IMR-90 (cell line): ENCODE measurements at regions not wholly inside any gene's neighbourhood (a gene's known extent, or its start where the extent isn't known, plus 50 kb on each side); places are given as distances from the start of the nearest gene placed in this dataset.

ENCODE experiments used
- ATAC-seq: fragments of 200-7000 bp; cut with Tn5 transposase; 2 replicates; pipeline ENCODE4 v1.9.1; 2020; ENCODE audit warnings: low read depth, mild to moderate bottlenecking, moderate library complexity
- BruUV-seq: library from RNA; stranded (reverse); fragments of 400-500 nt; replicated peaks from 2 replicates; lab custom pipeline; 2021; lab: Mats Ljungman, UMichigan
- CTCF ChIA-PET: fragments of 300-600 bp; formaldehyde crosslinking; extraction: SDS; loops from one replicate; lab custom pipeline; 2021; ENCODE audit warnings: antibody characterized with exemption; lab: Yijun Ruan, JAX
- POLR2A ChIA-PET: fragments of 300-600 bp; sonication (Branson Sonifier 250); formaldehyde crosslinking; loops from one replicate; lab custom pipeline; 2022; ENCODE audit warnings: antibody characterized with exemption; ENCODE audit not compliant: unreplicated experiment; lab: Charles Lee
- DNase-seq: peaks from one replicate; pipeline ENCODE4 v3.0.0; 2013
- H2AFZ ChIP-seq: replicated peaks from 2 replicates; pipeline ENCODE3; 2013; ENCODE audit warnings: low read length, mild to moderate bottlenecking; ENCODE audit not compliant: poor library complexity
- H2AK5ac ChIP-seq: 2 replicates; pipeline ENCODE4 v1.6.1; 2013; ENCODE audit warnings: low read depth, low read length, inconsistent platforms
- H2AK9ac ChIP-seq: replicated peaks from 2 replicates; pipeline ENCODE3; 2013; ENCODE audit warnings: mild to moderate bottlenecking, low read depth, low read length, moderate library complexity; ENCODE audit not compliant: poor library complexity
- H2BK120ac ChIP-seq: 2 replicates; pipeline ENCODE4 v1.6.1; 2013; ENCODE audit warnings: low read depth, low read length, inconsistent platforms
- H2BK15ac ChIP-seq: 3 replicates; pipeline ENCODE4 v1.6.1; 2013; ENCODE audit warnings: low read depth, low read length, inconsistent platforms
- H2BK20ac ChIP-seq: 2 replicates; pipeline ENCODE4 v1.6.1; 2013; ENCODE audit warnings: low read depth, mild to moderate bottlenecking, inconsistent platforms, low read length, moderate library complexity
- H2BK5ac ChIP-seq: 2 replicates; pipeline ENCODE4 v1.6.1; 2013; ENCODE audit warnings: mild to moderate bottlenecking, low read depth, low read length, inconsistent platforms; ENCODE audit not compliant: poor library complexity, severe bottlenecking
- H3K14ac ChIP-seq: replicated peaks from 2 replicates; pipeline ENCODE4 v1.6.1; 2013; ENCODE audit warnings: low read depth, low read length, inconsistent platforms
- H3K18ac ChIP-seq: 2 replicates; pipeline ENCODE4 v1.6.1; 2013; ENCODE audit warnings: low read depth, low read length, control low read depth
- H3K23ac ChIP-seq: 2 replicates; pipeline ENCODE4 v1.6.1; 2013; ENCODE audit warnings: low read depth, low read length, inconsistent platforms
- H3K27ac ChIP-seq: 2 replicates; pipeline ENCODE4 v1.5.1; 2013; ENCODE audit warnings: mild to moderate bottlenecking, control low read depth, low read length; ENCODE audit not compliant: insufficient read depth
- H3K27me3 ChIP-seq: 2 replicates; pipeline ENCODE4 v1.6.1; 2013; ENCODE audit warnings: low read length; ENCODE audit not compliant: control insufficient read depth, insufficient read depth
- H3K36me3 ChIP-seq: 2 replicates; pipeline ENCODE4 v1.6.1; 2013; ENCODE audit warnings: low read length, mixed read lengths; ENCODE audit not compliant: control insufficient read depth, insufficient read depth
- H3K4ac ChIP-seq: 2 replicates; pipeline ENCODE4 v1.6.1; 2013; ENCODE audit warnings: low read depth, low read length, inconsistent platforms
- H3K4me1 ChIP-seq: 2 replicates; pipeline ENCODE4 v1.6.1; 2013; ENCODE audit warnings: low read length, mixed read lengths; ENCODE audit not compliant: control insufficient read depth, insufficient read depth
- H3K4me2 ChIP-seq: 2 replicates; pipeline ENCODE4 v1.6.1; 2013; ENCODE audit warnings: low read depth, mild to moderate bottlenecking, control low read depth, low read length, moderate library complexity
- H3K4me3 ChIP-seq: 2 replicates; pipeline ENCODE4 v1.5.1; 2013; ENCODE audit warnings: low read depth, mild to moderate bottlenecking, control low read depth, low read length, moderate library complexity; ENCODE audit not compliant: insufficient read depth
- H3K56ac ChIP-seq: 2 replicates; pipeline ENCODE4 v1.6.1; 2013; ENCODE audit warnings: low read length, inconsistent platforms; ENCODE audit not compliant: insufficient read depth; ENCODE audit errors: extremely low read depth
- H3K79me1 ChIP-seq, 2 experiments: 2 replicates each; pipeline ENCODE4 v1.6.1; 2013; ENCODE audit warnings: low read length in 2 of 2, inconsistent platforms in 1 of 2, low read depth in 1 of 2
- H3K9ac ChIP-seq: 2 replicates; pipeline ENCODE4 v1.6.1; 2013; ENCODE audit warnings: low read depth, low read length, control low read depth
- H3K9me1 ChIP-seq: 2 replicates; pipeline ENCODE4 v1.6.1; 2013; ENCODE audit warnings: low read length, inconsistent platforms; ENCODE audit not compliant: insufficient read depth
- H3K9me3 ChIP-seq: 2 replicates; pipeline ENCODE4 v1.6.1; 2013; ENCODE audit warnings: low read length; ENCODE audit not compliant: control insufficient read depth, insufficient read depth
- H4K20me1 ChIP-seq: 2 replicates; pipeline ENCODE4 v1.6.1; 2013; ENCODE audit warnings: low read length, inconsistent platforms; ENCODE audit not compliant: insufficient read depth
- H4K5ac ChIP-seq: 2 replicates; pipeline ENCODE4 v1.6.1; 2013; ENCODE audit warnings: mild to moderate bottlenecking, low read depth, low read length, control low read depth
- H4K8ac ChIP-seq, 2 experiments: 2 replicates each; pipeline ENCODE4 v1.6.1; 2013; ENCODE audit warnings: low read depth in 2 of 2, low read length in 2 of 2, control low read depth in 1 of 2, inconsistent platforms in 1 of 2
- H4K91ac ChIP-seq: 2 replicates; pipeline ENCODE4 v1.6.1; 2013; ENCODE audit warnings: low read depth, low read length, inconsistent platforms; ENCODE audit not compliant: insufficient read depth
- BHLHE40 ChIP-seq: fragments of 150-350 bp; IDR thresholded peaks from 2 replicates; pipeline ENCODE4 v1.6.1; 2016; ENCODE audit warnings: mild to moderate bottlenecking, low read depth, low read length
- CEBPB ChIP-seq: IDR thresholded peaks from 2 replicates; pipeline ENCODE4 v1.6.1; 2012; ENCODE audit warnings: low read depth, low read length, improper control_type of control experiment
- CHD1 ChIP-seq: IDR thresholded peaks from 2 replicates; pipeline ENCODE4 v1.6.1; 2012; ENCODE audit warnings: low read depth, low read length, improper control_type of control experiment
- FOS ChIP-seq: fragments of 150-350 bp; IDR thresholded peaks from 2 replicates; pipeline ENCODE4 v1.6.1; 2016; ENCODE audit warnings: low read depth, low read length
- MAFK ChIP-seq: IDR thresholded peaks from 2 replicates; pipeline ENCODE4 v1.6.1; 2012; ENCODE audit warnings: low read depth, low read length, improper control_type of control experiment
- MAZ ChIP-seq: IDR thresholded peaks from 2 replicates; pipeline ENCODE4 v1.6.1; 2012; ENCODE audit warnings: low read depth, mild to moderate bottlenecking, low read length, improper control_type of control experiment, moderate library complexity, borderline replicate concordance
- MXI1 ChIP-seq: IDR thresholded peaks from 2 replicates; pipeline ENCODE4 v1.6.1; 2012; ENCODE audit warnings: low read depth, mild to moderate bottlenecking, low read length, moderate library complexity, borderline replicate concordance
- NFE2L2 ChIP-seq: fragments of 150-350 bp; IDR thresholded peaks from 2 replicates; pipeline ENCODE4 v1.6.1; 2016; ENCODE audit warnings: low read depth, mild to moderate bottlenecking, low read length
- POLR2A ChIP-seq: IDR thresholded peaks from 2 replicates; pipeline ENCODE4 v1.6.1; 2012; ENCODE audit warnings: mild to moderate bottlenecking, low read depth, low read length
- RAD21 ChIP-seq: IDR thresholded peaks from 2 replicates; pipeline ENCODE4 v1.6.1; 2012; ENCODE audit warnings: low read length, improper control_type of control experiment
- RCOR1 ChIP-seq: IDR thresholded peaks from 2 replicates; pipeline ENCODE4 v1.6.1; 2012; ENCODE audit warnings: mild to moderate bottlenecking, low read length, improper control_type of control experiment; ENCODE audit not compliant: insufficient replicate concordance
- SMC3 ChIP-seq: fragments of 150-350 bp; IDR thresholded peaks from 2 replicates; pipeline ENCODE4 v1.6.1; 2016; ENCODE audit warnings: low read depth, mild to moderate bottlenecking, antibody characterized with exemption, low read length, moderate library complexity
- WGBS, 2 experiments: methylation state at CpG; one replicate each; pipeline versions ENCODE4 v1.1.5 to v1.1.7; 2013; ENCODE audit warnings: missing lambda C conversion rate in 2 of 2; ENCODE audit not compliant: insufficient read length in 1 of 2; ENCODE audit errors: extremely low coverage in 2 of 2; 5-methylcytosine and 5-hydroxymethylcytosine counted together
- dilution Hi-C: fragments of 300-500 bp; cut with HindIII; formaldehyde crosslinking; loops from one replicate; pipeline ENCODE4 v1.14.3; 2018; ENCODE audit warnings: low sequenced_read_pairs; ENCODE audit not compliant: unreplicated experiment
- in situ Hi-C: fragments of 300-500 bp; cut with MboI; formaldehyde crosslinking; loops from 3 replicates; pipeline ENCODE4 v1.14.3; 2019; ENCODE audit warnings: low sequenced_read_pairs, inconsistent platforms, mixed read lengths
- intact Hi-C: fragments of 100-400 bp; cut with micrococcal nuclease; formaldehyde crosslinking; loops from 2 replicates; pipeline ENCODE4 v1.10.0; 2022
- TF ChIP-seq, protein P1 (sequence below): fragments of 150-350 bp; IDR thresholded peaks from 2 replicates; pipeline ENCODE4 v1.6.1; 2016; ENCODE audit warnings: low read depth, mild to moderate bottlenecking, low read length, moderate library complexity, borderline replicate concordance
- TF ChIP-seq, protein P2 (sequence below): fragments of 150-350 bp; IDR thresholded peaks from 2 replicates; pipeline ENCODE4 v1.6.1; 2017; ENCODE audit warnings: mild to moderate bottlenecking, antibody characterized with exemption, low read length, low read depth

DNA sequence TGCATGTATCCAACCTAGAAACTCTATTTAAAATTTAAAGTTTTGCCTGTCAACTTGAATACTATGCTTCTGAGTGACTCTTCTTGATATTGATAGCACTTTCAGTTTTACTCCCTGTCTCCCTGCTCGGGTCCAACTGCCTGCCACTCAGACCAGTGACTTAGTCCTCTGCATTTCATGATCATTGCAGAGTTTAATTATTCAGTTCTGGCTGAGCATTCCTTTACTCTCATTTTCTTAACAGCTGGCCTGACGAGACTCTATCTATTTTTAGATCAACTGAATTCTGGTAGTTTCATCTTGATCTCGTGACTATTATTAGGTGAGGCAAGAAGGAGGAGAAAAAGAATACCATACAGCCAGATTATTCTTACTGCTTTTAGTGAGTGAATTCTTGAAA lies 617.4 kb downstream of the SI start:
- H2BK20ac ChIP-seq = no peak overlapping the region
- no peak for TF ChIP-seq RAD21
- no peak for TF ChIP-seq MAZ
- TF ChIP-seq, protein P1, sequence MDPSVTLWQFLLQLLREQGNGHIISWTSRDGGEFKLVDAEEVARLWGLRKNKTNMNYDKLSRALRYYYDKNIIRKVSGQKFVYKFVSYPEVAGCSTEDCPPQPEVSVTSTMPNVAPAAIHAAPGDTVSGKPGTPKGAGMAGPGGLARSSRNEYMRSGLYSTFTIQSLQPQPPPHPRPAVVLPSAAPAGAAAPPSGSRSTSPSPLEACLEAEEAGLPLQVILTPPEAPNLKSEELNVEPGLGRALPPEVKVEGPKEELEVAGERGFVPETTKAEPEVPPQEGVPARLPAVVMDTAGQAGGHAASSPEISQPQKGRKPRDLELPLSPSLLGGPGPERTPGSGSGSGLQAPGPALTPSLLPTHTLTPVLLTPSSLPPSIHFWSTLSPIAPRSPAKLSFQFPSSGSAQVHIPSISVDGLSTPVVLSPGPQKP = no peak
- TF ChIP-seq CHD1 = no peak
- TF ChIP-seq, protein P2, sequence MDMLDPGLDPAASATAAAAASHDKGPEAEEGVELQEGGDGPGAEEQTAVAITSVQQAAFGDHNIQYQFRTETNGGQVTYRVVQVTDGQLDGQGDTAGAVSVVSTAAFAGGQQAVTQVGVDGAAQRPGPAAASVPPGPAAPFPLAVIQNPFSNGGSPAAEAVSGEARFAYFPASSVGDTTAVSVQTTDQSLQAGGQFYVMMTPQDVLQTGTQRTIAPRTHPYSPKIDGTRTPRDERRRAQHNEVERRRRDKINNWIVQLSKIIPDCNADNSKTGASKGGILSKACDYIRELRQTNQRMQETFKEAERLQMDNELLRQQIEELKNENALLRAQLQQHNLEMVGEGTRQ = no peak
- no peak for TF ChIP-seq MXI1
- no peak for TF ChIP-seq CEBPB
- no peak for TF ChIP-seq SMC3
- TF ChIP-seq BHLHE40 = no peak
- TF ChIP-seq POLR2A = no peak
- TF ChIP-seq MAFK = no peak
- TF ChIP-seq RCOR1 = no peak
- no peak for TF ChIP-seq FOS
- no peak for TF ChIP-seq NFE2L2
- H3K56ac ChIP-seq = no peak overlapping the region
- no peak overlapping the region for H3K4me2 ChIP-seq
- H3K18ac ChIP-seq = no peak overlapping the region
- H3K79me1 ChIP-seq = no peaks in the 10 kb centered on the region
- dilution Hi-C loops = no loop called here
- ChIA-PET POLR2A (no interaction called here), CTCF (no interaction called here)
- DNase-seq = no peak
- no peaks in the 10 kb centered on the region for H3K4me1 ChIP-seq
- H4K20me1 ChIP-seq = no peaks in the 10 kb centered on the region
- no peak overlapping the region for H3K14ac ChIP-seq
- no peak overlapping the region for H3K23ac ChIP-seq
- H2AK9ac ChIP-seq = no peak overlapping the region
- no peaks in the 10 kb centered on the region for H3K36me3 ChIP-seq
- no peak overlapping the region for H3K27ac ChIP-seq
- H3K27me3 ChIP-seq = no peaks in the 10 kb centered on the region
- H4K5ac ChIP-seq = no peak overlapping the region
- intact Hi-C loops = no loop called here
- no peak overlapping the region for H4K91ac ChIP-seq
- peaks cover 11% of the 10 kb centered on the region for H3K9me3 ChIP-seq
- BruUV-seq = no TSS peak
- no peak for ATAC-seq
- H3K9me1 ChIP-seq = no peaks in the 10 kb centered on the region
- in situ Hi-C loops = no loop called here
- no peak overlapping the region for H3K4ac ChIP-seq
- no CpG with 5 or more reads among the region's 3 CpGs for WGBS, 2 experiments
- no peak overlapping the region for H2BK15ac ChIP-seq
- no peak overlapping the region for H2AFZ ChIP-seq
- H2AK5ac ChIP-seq = no peak overlapping the region
- no peak overlapping the region for H2BK120ac ChIP-seq
- no peak overlapping the region for H4K8ac ChIP-seq
- no peak overlapping the region for H3K9ac ChIP-seq
- no peak overlapping the region for H3K4me3 ChIP-seq
- H2BK5ac ChIP-seq = no peak overlapping the region
